ENCODE measurements at regions not wholly inside any gene's neighbourhood (a gene's known extent, or its start where the extent isn't known, plus 50 kb on each side); places are given as distances from the start of the nearest gene placed in this dataset.

- no peak overlapping the region for H3K4me3 ChIP-seq (ENCODE audit: low read depth, low read length)
- no peak for TF ChIP-seq CTCF (IDR thresholded peaks at IDR 0.05; ENCODE audit: insufficient read depth, low read length)
- no peak for DNase-seq (ENCODE audit: low read depth)
These were observed 375.9 kb upstream of the TSHZ2 start for GRCh38 chr20:52596256-52596655.

GRCh38 chr20:52595518-52595917 lies 376.6 kb upstream of the TSHZ2 start:
- no peak for DNase-seq (ENCODE audit: low read depth)
- H3K4me3 ChIP-seq (ENCODE audit: low read depth, low read length) = no peak overlapping the region
- no peak for TF ChIP-seq CTCF (IDR thresholded peaks at IDR 0.05; ENCODE audit: insufficient read depth, low read length)

GRCh38 chr20:52593654-52594053 lies 378.5 kb upstream of the TSHZ2 start:
- no peak for DNase-seq (ENCODE audit: low read depth)
- H3K4me3 ChIP-seq (ENCODE audit: low read depth, low read length) = no peak overlapping the region
- no peak for TF ChIP-seq CTCF (IDR thresholded peaks at IDR 0.05; ENCODE audit: insufficient read depth, low read length)

GRCh38 chr20:52592567-52592966 lies 379.6 kb upstream of the TSHZ2 start:
- no peak for DNase-seq (ENCODE audit: low read depth)
- no peak overlapping the region for H3K4me3 ChIP-seq (ENCODE audit: low read depth, low read length)
- TF ChIP-seq CTCF (IDR thresholded peaks at IDR 0.05; ENCODE audit: insufficient read depth, low read length) = no peak

GRCh38 chr20:52590100-52590499 lies 382.1 kb upstream of the TSHZ2 start:
- H3K4me3 ChIP-seq (ENCODE audit: low read depth, low read length) = no peak overlapping the region
- DNase-seq (ENCODE audit: low read depth) = no peak
- TF ChIP-seq CTCF (IDR thresholded peaks at IDR 0.05; ENCODE audit: insufficient read depth, low read length) = no peak

GRCh38 chr20:52589251-52589812 lies 382.8 kb upstream of the TSHZ2 start:
- no peak for DNase-seq (ENCODE audit: low read depth)
- H3K4me3 ChIP-seq (ENCODE audit: low read depth, low read length) = no peak overlapping the region
- no peak for TF ChIP-seq CTCF (IDR thresholded peaks at IDR 0.05; ENCODE audit: insufficient read depth, low read length)

- DNase-seq (ENCODE audit: low read depth) = no peak
- no peak for TF ChIP-seq CTCF (IDR thresholded peaks at IDR 0.05; ENCODE audit: insufficient read depth, low read length)
- no peak overlapping the region for H3K4me3 ChIP-seq (ENCODE audit: low read depth, low read length)
These were observed 385.5 kb upstream of the TSHZ2 start for GRCh38 chr20:52586660-52587059.
